Vagina (tissue), 2 donors: ENCODE measurements at regions not wholly inside any gene's neighbourhood (a gene's known extent, or its start where the extent isn't known, plus 50 kb on each side); places are given as distances from the start of the nearest gene placed in this dataset.

Experiments
- DNase-seq, 2 donors: peaks; one replicate each; pipeline ENCODE4 v3.0.0-alpha.2; 2017; ENCODE audit errors: extremely low spot score in 2 of 2
- H3K27ac ChIP-seq: fragments of 200-600 bp; sonication (generic); one replicate; pipeline ENCODE4 v1.5.1; 2019
- H3K27me3 ChIP-seq: fragments of 200-600 bp; sonication (generic); one replicate; pipeline ENCODE4 v1.5.1; 2019
- H3K36me3 ChIP-seq, 2 donors: fragments of 200-600 bp; sonication (generic); one replicate each; pipeline ENCODE4 v1.5.1; 2017 to 2019
- H3K4me1 ChIP-seq: fragments of 200-600 bp; sonication (generic); one replicate; pipeline ENCODE4 v1.5.1; 2019
- H3K4me3 ChIP-seq, 2 donors: fragments of 200-600 bp; sonication (generic); 1 replicate in 1 of 2; 2 replicates in 1 of 2; pipeline ENCODE4 v1.5.1; 2016 to 2019
- H3K9me3 ChIP-seq: fragments of 200-600 bp; sonication (generic); one replicate; pipeline ENCODE4 v1.5.1; 2019
- CTCF ChIP-seq, 3 experiments: fragments of 450-650 bp in 2 of 3; fragments of 200-600 bp in 1 of 3; sonication (generic) in 1 of 3; IDR thresholded peaks; one replicate each; pipeline ENCODE4 v1.5.1; 2017 to 2019; ENCODE audit warnings: antibody characterized with exemption in 3 of 3, mild to moderate bottlenecking in 2 of 3, moderate library complexity in 2 of 3
- POLR2A ChIP-seq, 2 donors: fragments of 450-650 bp; IDR thresholded peaks; one replicate each; pipeline ENCODE4 v1.6.1; 2017; ENCODE audit warnings: antibody characterized with exemption in 2 of 2, mild to moderate bottlenecking in 2 of 2, moderate library complexity in 2 of 2
- POLR2AphosphoS5 ChIP-seq, 2 donors: sonication (generic); formaldehyde crosslinking; IDR thresholded peaks; one replicate each; pipeline ENCODE4 v1.9.0; 2017; ENCODE audit warnings: antibody characterized with exemption in 2 of 2, mild to moderate bottlenecking in 2 of 2, low read depth in 1 of 2; ENCODE audit not compliant: insufficient read depth in 1 of 2
- intact Hi-C: fragments of 100-400 bp; cut with DNase I; formaldehyde crosslinking; loops from one replicate; pipeline ENCODE4 v1.15.1; 2023

- DNase-seq: no peak
- Histone ChIP-seq H3K4me3 (no peak overlapping the region), H3K27me3 (no peaks in the 10 kb centered on the region), H3K27ac (no peak overlapping the region), H3K36me3 (no peaks in the 10 kb centered on the region), H3K4me1 (no peaks in the 10 kb centered on the region), H3K9me3 (no peaks in the 10 kb centered on the region)
- intact Hi-C loops: no loop called here
- TF ChIP-seq CTCF (IDR thresholded peaks at IDR 0.05) (no peak), POLR2A (IDR thresholded peaks at IDR 0.05) (no peak), POLR2AphosphoS5 (IDR thresholded peaks at IDR 0.05; ENCODE audit: insufficient read depth in 1 of 2, low read depth in 1 of 2) (no peak)
Measured at GRCh38 chr6:114863610-114864009, 520.8 kb upstream of the HS3ST5 start.

GRCh38 chr6:114862819-114863218 is 520.0 kb upstream of the HS3ST5 start:
- H3K4me1 ChIP-seq: no peaks in the 10 kb centered on the region
- H3K27me3 ChIP-seq: no peaks in the 10 kb centered on the region
- DNase-seq: no peak
- TF ChIP-seq CTCF (IDR thresholded peaks at IDR 0.05) (no peak), POLR2A (IDR thresholded peaks at IDR 0.05) (no peak), POLR2AphosphoS5 (IDR thresholded peaks at IDR 0.05; ENCODE audit: insufficient read depth in 1 of 2, low read depth in 1 of 2) (no peak)
- intact Hi-C loops: no loop called here
- no peaks in the 10 kb centered on the region for H3K9me3 ChIP-seq
- H3K27ac ChIP-seq: no peak overlapping the region
- no peaks in the 10 kb centered on the region for H3K36me3 ChIP-seq
- H3K4me3 ChIP-seq: no peak overlapping the region

- TF ChIP-seq CTCF (IDR thresholded peaks at IDR 0.05) (no peak), POLR2A (IDR thresholded peaks at IDR 0.05) (no peak), POLR2AphosphoS5 (IDR thresholded peaks at IDR 0.05; ENCODE audit: insufficient read depth in 1 of 2, low read depth in 1 of 2) (no peak)
- intact Hi-C loops: no loop called here
- Histone ChIP-seq H3K4me1 (no peaks in the 10 kb centered on the region), H3K27me3 (no peaks in the 10 kb centered on the region), H3K9me3 (no peaks in the 10 kb centered on the region), H3K4me3 (no peak overlapping the region), H3K27ac (no peak overlapping the region), H3K36me3 (no peaks in the 10 kb centered on the region)
- DNase-seq: no peak
Measured at GRCh38 chr6:114862064-114862463, 519.2 kb upstream of the HS3ST5 start.

- no peaks in the 10 kb centered on the region for H3K9me3 ChIP-seq
Measured at GRCh38 chr6:114844359-114844758, 501.5 kb upstream of the HS3ST5 start.

GRCh38 chr6:114839019-114839418 is 496.2 kb upstream of the HS3ST5 start:
- no peak for DNase-seq
- H3K36me3 ChIP-seq: no peaks in the 10 kb centered on the region
- intact Hi-C loops: no loop called here
- no peak for TF ChIP-seq POLR2AphosphoS5 (IDR thresholded peaks at IDR 0.05; ENCODE audit: insufficient read depth in 1 of 2, low read depth in 1 of 2)
- no peaks in the 10 kb centered on the region for H3K27me3 ChIP-seq
- no peak overlapping the region for H3K4me3 ChIP-seq
- H3K9me3 ChIP-seq: no peaks in the 10 kb centered on the region
- H3K4me1 ChIP-seq: no peaks in the 10 kb centered on the region
- no peak overlapping the region for H3K27ac ChIP-seq

More at GRCh38 chr6:114844359-114844758, 501.5 kb upstream of the HS3ST5 start:
- Histone ChIP-seq H3K4me1 (no peaks in the 10 kb centered on the region), H3K4me3 (no peak overlapping the region), H3K27me3 (no peaks in the 10 kb centered on the region), H3K27ac (no peak overlapping the region), H3K36me3 (no peaks in the 10 kb centered on the region)
- intact Hi-C loops: no loop called here
- no peak for DNase-seq
- no peak for TF ChIP-seq POLR2AphosphoS5 (IDR thresholded peaks at IDR 0.05; ENCODE audit: insufficient read depth in 1 of 2, low read depth in 1 of 2)
- TF ChIP-seq CTCF (IDR thresholded peaks at IDR 0.05): no peak
- no peak for TF ChIP-seq POLR2A (IDR thresholded peaks at IDR 0.05)

GRCh38 chr6:114833211-114833610 is 490.4 kb upstream of the HS3ST5 start:
- Histone ChIP-seq H3K4me1 (no peaks in the 10 kb centered on the region), H3K27me3 (no peaks in the 10 kb centered on the region), H3K27ac (no peak overlapping the region), H3K9me3 (no peaks in the 10 kb centered on the region), H3K36me3 (no peaks in the 10 kb centered on the region), H3K4me3 (no peak overlapping the region)
- no peak for TF ChIP-seq CTCF (IDR thresholded peaks at IDR 0.05)
- no peak for TF ChIP-seq POLR2AphosphoS5 (IDR thresholded peaks at IDR 0.05; ENCODE audit: insufficient read depth in 1 of 2, low read depth in 1 of 2)
- TF ChIP-seq POLR2A (IDR thresholded peaks at IDR 0.05): no peak
- DNase-seq: no peak
- intact Hi-C loops: no loop called here
